Esophagus muscularis mucosa (tissue), 4 donors: ENCODE measurements at regions not wholly inside any gene's neighbourhood (a gene's known extent, or its start where the extent isn't known, plus 50 kb on each side); places are given as distances from the start of the nearest gene placed in this dataset.

Source experiments
- DNase-seq: peaks from one replicate; pipeline ENCODE4 v3.0.0-alpha.2; 2017; ENCODE audit errors: extremely low spot score
- H3K27ac ChIP-seq, 4 donors: fragments of 200-600 bp; sonication (generic); replicated peaks in 1 of 4; 1 replicate in 3 of 4; 2 replicates in 1 of 4; pipeline ENCODE4 v1.5.1; 2016 to 2019; ENCODE audit warnings: mild to moderate bottlenecking in 1 of 4
- H3K27me3 ChIP-seq, 4 donors: fragments of 200-600 bp; sonication (generic); one replicate each; pipeline versions ENCODE4 v1.5.1 to v1.6.0; 2016 to 2019
- H3K36me3 ChIP-seq, 4 donors: fragments of 200-600 bp; sonication (generic); one replicate each; pipeline ENCODE4 v1.5.1; 2016 to 2019
- H3K4me1 ChIP-seq, 4 donors: fragments of 200-600 bp; sonication (generic); one replicate each; pipeline ENCODE4 v1.5.1; 2016 to 2019
- H3K4me3 ChIP-seq, 4 donors: fragments of 200-600 bp; sonication (generic); 1 replicate in 2 of 4; 2 replicates in 2 of 4; pipeline ENCODE4 v1.5.1; 2016 to 2019; ENCODE audit warnings: mild to moderate bottlenecking in 4 of 4, moderate library complexity in 1 of 4
- H3K9me3 ChIP-seq, 4 donors: fragments of 200-600 bp; sonication (generic); 1 replicate in 3 of 4; 2 replicates in 1 of 4; pipeline ENCODE4 v1.5.1; 2016 to 2019
- CTCF ChIP-seq, 3 experiments: fragments of 200-600 bp in 2 of 3; fragments of 450-650 bp in 1 of 3; sonication (generic) in 2 of 3; IDR thresholded peaks; one replicate each; pipeline ENCODE4 v1.5.1; 2017 to 2019; ENCODE audit warnings: antibody characterized with exemption in 3 of 3, mild to moderate bottlenecking in 2 of 3, moderate library complexity in 1 of 3
- EP300 ChIP-seq: sonication (generic); formaldehyde crosslinking; IDR thresholded peaks from one replicate; pipeline ENCODE4 v1.6.1; 2017; ENCODE audit warnings: antibody characterized with exemption
- POLR2A ChIP-seq: fragments of 450-650 bp; IDR thresholded peaks from one replicate; pipeline ENCODE4 v1.6.1; 2017; ENCODE audit warnings: antibody characterized with exemption, moderate library complexity, mild to moderate bottlenecking, low read depth
- POLR2AphosphoS5 ChIP-seq, 2 donors: sonication (generic); formaldehyde crosslinking; IDR thresholded peaks; one replicate each; pipeline ENCODE4 v1.6.1; 2017; ENCODE audit warnings: antibody characterized with exemption in 2 of 2
- WGBS: methylation state at CpG from one replicate; pipeline ENCODE4 v1.1.5; 2018; 5-methylcytosine and 5-hydroxymethylcytosine counted together
- intact Hi-C: fragments of 100-400 bp; cut with DNase I; formaldehyde crosslinking; loops from one replicate; pipeline ENCODE4 v1.15.1; 2023

DNA sequence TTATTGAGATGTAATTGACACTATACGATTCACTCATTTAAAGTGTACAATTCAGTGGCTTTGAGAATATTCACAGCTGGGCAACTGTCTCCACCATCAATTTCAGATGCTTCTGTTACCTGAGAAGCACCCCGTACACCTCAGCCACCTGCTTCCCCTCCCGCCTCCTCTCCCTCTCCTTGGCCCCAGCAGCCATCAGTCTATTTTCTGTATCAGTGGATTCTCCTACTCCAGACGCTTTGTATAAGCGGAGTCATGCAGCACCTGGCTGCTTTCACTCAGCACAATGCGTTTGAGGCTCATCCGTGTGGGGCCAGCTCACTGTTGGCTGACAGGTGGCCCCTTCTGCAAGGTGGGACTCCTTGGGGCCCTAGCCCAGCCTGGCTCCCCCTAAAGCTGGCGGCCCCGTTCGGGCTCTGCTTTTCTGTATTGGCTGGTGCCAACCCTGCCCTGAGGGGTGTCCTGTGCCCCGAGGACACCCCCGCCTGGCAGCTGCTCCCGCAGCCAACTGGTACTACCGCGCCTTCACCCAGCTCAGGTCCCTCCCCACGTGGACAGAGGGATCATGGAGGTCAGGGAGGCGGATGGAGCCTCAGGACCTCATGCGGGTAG lies 124.4 kb upstream of the COL5A1 start:
- intact Hi-C loops, result no loop called here
- TF ChIP-seq POLR2A (no peak), EP300 (no peak)
- Histone ChIP-seq H3K4me3 (no peak overlapping the region), H3K4me1 (no peaks in the 10 kb centered on the region), H3K27ac (no peak overlapping the region), H3K27me3 (no peaks in the 10 kb centered on the region), H3K9me3 (no peaks in the 10 kb centered on the region), H3K36me3 (no peaks in the 10 kb centered on the region)
- WGBS, result 81% methylated on average over 8 of the region's 18 CpGs
- no peak for DNase-seq

DNA sequence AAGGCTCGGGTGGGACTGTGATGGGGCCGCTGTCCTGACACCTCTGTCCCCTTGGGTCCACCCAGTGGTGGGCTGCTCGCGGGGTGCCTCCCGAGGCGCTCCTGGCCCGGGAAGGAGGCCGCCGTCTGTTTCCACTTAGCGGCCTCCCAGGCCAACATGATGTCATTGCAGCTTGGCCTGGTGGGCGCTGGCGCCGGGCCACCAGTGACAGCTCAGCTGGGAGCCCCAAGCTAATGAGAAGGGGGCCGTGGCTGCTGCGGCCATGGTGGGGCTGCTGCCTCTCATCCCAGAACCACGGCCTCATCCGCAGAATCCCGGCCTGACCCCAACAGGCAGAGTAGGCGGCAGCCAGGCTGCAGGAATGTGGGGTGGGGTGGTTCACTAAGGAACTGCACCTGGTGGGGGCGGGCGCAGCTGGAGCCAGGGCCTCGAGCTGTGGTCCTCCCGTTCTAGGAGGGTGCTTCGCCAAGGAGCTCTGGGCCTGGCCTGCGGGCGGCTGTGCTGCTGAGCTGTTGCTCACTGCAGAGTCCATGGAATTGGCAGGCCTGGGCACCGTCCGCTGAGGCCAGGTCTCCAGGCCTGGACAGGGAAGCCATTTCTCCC lies 123.5 kb upstream of the COL5A1 start:
- no peaks in the 10 kb centered on the region for H3K4me1 ChIP-seq
- 76% methylated on average over 10 of the region's 28 CpGs for WGBS
- no peaks in the 10 kb centered on the region for H3K36me3 ChIP-seq
- H3K27ac ChIP-seq, result no peak overlapping the region
- TF ChIP-seq EP300 (no peak), POLR2A (no peak), CTCF (IDR thresholded peaks at IDR 0.05) (no peak), POLR2AphosphoS5 (IDR thresholded peaks at IDR 0.05) (no peak)
- intact Hi-C loops, result no loop called here
- no peaks in the 10 kb centered on the region for H3K9me3 ChIP-seq
- no peak for DNase-seq
- no peaks in the 10 kb centered on the region for H3K27me3 ChIP-seq
- no peak overlapping the region for H3K4me3 ChIP-seq

DNA sequence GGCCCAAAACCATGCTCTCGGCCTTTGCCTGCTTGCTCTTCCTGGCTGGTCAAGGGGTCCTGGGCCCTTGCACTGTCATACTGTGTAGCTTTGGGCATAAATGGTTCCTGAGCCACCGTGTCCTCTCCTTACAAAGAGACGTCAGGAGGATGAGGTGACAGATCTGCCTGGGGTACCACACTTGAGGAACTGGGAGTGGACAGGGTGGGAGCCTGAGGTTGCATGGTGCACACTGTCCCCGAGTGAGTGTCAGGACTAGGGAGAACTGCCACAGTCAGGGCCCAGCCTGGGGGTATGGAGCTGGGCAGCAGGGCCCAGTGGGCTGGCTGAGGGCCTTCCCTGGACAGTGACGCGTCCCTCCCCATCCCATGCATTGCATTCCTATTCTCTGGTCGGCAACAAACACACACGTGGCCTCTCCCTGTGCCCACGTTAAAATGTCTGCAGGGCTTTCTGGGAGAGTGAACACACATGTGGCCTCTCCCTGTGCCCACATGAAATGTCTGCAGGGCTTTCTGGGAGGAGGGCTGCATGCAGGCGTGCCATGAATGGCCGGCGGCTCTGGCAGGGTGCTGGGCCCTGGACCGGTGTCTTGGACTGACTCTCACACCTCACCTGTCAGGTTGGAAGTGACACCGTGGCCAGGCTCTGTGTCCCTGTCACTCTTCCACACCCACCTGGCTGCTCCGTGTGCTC lies 122.1 kb upstream of the COL5A1 start:
- DNase-seq, result no peak
- no peaks in the 10 kb centered on the region for H3K4me1 ChIP-seq
- TF ChIP-seq POLR2AphosphoS5 (IDR thresholded peaks at IDR 0.05), result no peak
- WGBS, result 91% methylated on average over 15 of the region's 15 CpGs
- H3K4me3 ChIP-seq, result no peak overlapping the region
- intact Hi-C loops, result no loop called here
- H3K36me3 ChIP-seq, result no peaks in the 10 kb centered on the region
- no peak overlapping the region for H3K27ac ChIP-seq
- no peaks in the 10 kb centered on the region for H3K9me3 ChIP-seq
- H3K27me3 ChIP-seq, result no peaks in the 10 kb centered on the region

GRCh38 chr9:134521817-134522501 lies 119.6 kb upstream of the COL5A1 start:
- Histone ChIP-seq H3K27me3 (peaks cover 0 to 13% (median 0%) of the 10 kb centered on the region in 4 donors), H3K9me3 (no peaks in the 10 kb centered on the region), H3K4me3 (no peak overlapping the region), H3K4me1 (peaks cover 0 to 5% (median 0%) of the 10 kb centered on the region in 4 donors), H3K36me3 (no peaks in the 10 kb centered on the region), H3K27ac (no peak overlapping the region)
- DNase-seq, result no peak
- TF ChIP-seq CTCF (IDR thresholded peaks at IDR 0.05), result no peak
- no peak for TF ChIP-seq EP300
- TF ChIP-seq POLR2A, result no peak
- no peak for TF ChIP-seq POLR2AphosphoS5 (IDR thresholded peaks at IDR 0.05)
- intact Hi-C loops, result no loop called here
- WGBS, result 81% methylated on average over 15 of the region's 25 CpGs

DNA sequence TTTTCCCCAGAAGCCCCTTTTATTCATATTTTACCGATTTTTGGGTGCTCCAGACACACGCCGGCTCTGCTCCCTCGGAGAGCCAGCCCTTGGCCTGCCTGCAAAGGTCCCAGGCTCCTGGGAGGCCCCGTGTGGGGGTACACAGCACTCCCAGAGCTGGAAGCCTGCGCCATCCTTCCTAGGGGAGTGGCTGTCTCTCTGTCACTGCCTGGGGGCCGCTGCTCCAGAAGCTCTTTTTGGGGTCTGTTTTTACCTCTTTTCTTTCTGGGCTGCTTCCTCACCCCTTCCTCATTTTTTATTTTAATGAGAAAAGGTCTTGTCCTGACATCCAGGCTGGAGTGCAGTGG lies 119.1 kb upstream of the COL5A1 start:
- Histone ChIP-seq H3K4me1 (peaks cover 0 to 5% (median 0%) of the 10 kb centered on the region in 4 donors), H3K27ac (no peak overlapping the region), H3K9me3 (no peaks in the 10 kb centered on the region), H3K36me3 (no peaks in the 10 kb centered on the region), H3K4me3 (no peak overlapping the region), H3K27me3 (peaks cover 0 to 13% (median 0%) of the 10 kb centered on the region in 4 donors)
- intact Hi-C loops, result no loop called here
- 91% methylated on average over 7 of the region's 7 CpGs for WGBS
- no peak for TF ChIP-seq POLR2AphosphoS5 (IDR thresholded peaks at IDR 0.05)
- no peak for TF ChIP-seq POLR2A
- TF ChIP-seq CTCF (IDR thresholded peaks at IDR 0.05), result no peak
- no peak for TF ChIP-seq EP300
- no peak for DNase-seq
